B cell (primary cell): ENCODE measurements at regions not wholly inside any gene's neighbourhood (a gene's known extent, or its start where the extent isn't known, plus 50 kb on each side); places are given as distances from the start of the nearest gene placed in this dataset.

Source experiments
- ATAC-seq: fragments of 200-7000 bp; cut with Tn5 transposase; one replicate; pipeline ENCODE4 v1.10.0; 2021; ENCODE audit warnings: low read depth, mild to moderate bottlenecking, moderate number of reproducible peaks, moderate library complexity
- CTCF ChIA-PET: fragments of 350-600 bp; sonication (Branson Sonifier 250); formaldehyde crosslinking; loops from one replicate; lab custom pipeline; 2021; ENCODE audit warnings: antibody characterized with exemption, inconsistent platforms; lab: Charles Lee
- POLR2A ChIA-PET: fragments of 350-600 bp; sonication (Branson Sonifier 250); formaldehyde crosslinking; loops from one replicate; lab custom pipeline; 2021; ENCODE audit warnings: antibody characterized with exemption; lab: Charles Lee
- DNase-seq: peaks from one replicate; pipeline ENCODE4 v3.0.0; 2013
- H2AFZ ChIP-seq: 2 replicates; pipeline ENCODE4 v1.6.1; 2012; ENCODE audit warnings: mild to moderate bottlenecking, low read depth, low read length; ENCODE audit not compliant: insufficient read depth, poor library complexity, severe bottlenecking
- H3K27ac ChIP-seq, 2 donors: 1 replicate in 1 of 2; 2 replicates in 1 of 2; pipeline ENCODE4 v1.5.1; 2012 to 2013; ENCODE audit warnings: low read length in 2 of 2, mild to moderate bottlenecking in 2 of 2, moderate library complexity in 1 of 2
- H3K27me3 ChIP-seq, 4 experiments: fragments of 200-600 bp in 1 of 4; sonication (generic) in 1 of 4; replicated peaks in 1 of 4; 1 replicate in 2 of 4; 2 replicates in 2 of 4; pipeline versions ENCODE4 v1.6.1 to v1.7.0; 2013 to 2016; ENCODE audit warnings: low read length in 3 of 4, mild to moderate bottlenecking in 2 of 4, mixed read lengths in 1 of 4, moderate library complexity in 1 of 4; ENCODE audit not compliant: insufficient read depth in 4 of 4, control insufficient read depth in 3 of 4; ENCODE audit errors: control extremely low read depth in 1 of 4
- H3K36me3 ChIP-seq, 2 experiments: replicated peaks in 1 of 2; 1 replicate in 1 of 2; 2 replicates in 1 of 2; pipeline versions ENCODE4 v1.6.1 to v1.7.1; 2013; ENCODE audit warnings: low read length in 1 of 2; ENCODE audit not compliant: insufficient read depth in 2 of 2, control insufficient read depth in 1 of 2; ENCODE audit errors: control extremely low read depth in 1 of 2, extremely low read depth in 1 of 2
- H3K4me1 ChIP-seq, 2 donors: fragments of 200-600 bp in 1 of 2; sonication (generic) in 1 of 2; 1 replicate in 1 of 2; 2 replicates in 1 of 2; pipeline versions ENCODE4 v1.5.1 to v1.6.1; 2013 to 2017; ENCODE audit warnings: low read length in 2 of 2; ENCODE audit not compliant: control insufficient read depth in 2 of 2, insufficient read depth in 2 of 2
- H3K4me2 ChIP-seq: replicated peaks from 2 replicates; pipeline ENCODE3; 2012; ENCODE audit warnings: mild to moderate bottlenecking, low read depth, low read length; ENCODE audit not compliant: poor library complexity, severe bottlenecking
- H3K4me3 ChIP-seq, 5 experiments: fragments of 200-600 bp in 1 of 5; sonication (generic) in 1 of 5; 1 replicate in 3 of 5; 2 replicates in 2 of 5; pipeline versions ENCODE4 v1.5.1 to v1.7.0; 2011 to 2016; ENCODE audit warnings: low read length in 4 of 5, mild to moderate bottlenecking in 4 of 5, low read depth in 2 of 5, control low read depth in 1 of 5, moderate library complexity in 1 of 5; ENCODE audit not compliant: insufficient read depth in 1 of 5; ENCODE audit errors: control extremely low read depth in 1 of 5, extremely low read depth in 1 of 5
- H3K79me2 ChIP-seq: fragments of 200-600 bp; sonication (generic); one replicate; pipeline ENCODE4 v1.6.0; 2016; ENCODE audit warnings: low read length; ENCODE audit not compliant: control insufficient read depth, insufficient read depth
- H3K9ac ChIP-seq: fragments of 200-600 bp; sonication (generic); 2 replicates; pipeline ENCODE4 v1.6.1; 2017; ENCODE audit warnings: mild to moderate bottlenecking, low read length, moderate library complexity
- H3K9me3 ChIP-seq, 3 donors: one replicate each; pipeline versions ENCODE4 v1.6.1 to v1.7.1; 2013; ENCODE audit warnings: low read length in 2 of 3; ENCODE audit not compliant: control insufficient read depth in 2 of 3, insufficient read depth in 1 of 3; ENCODE audit errors: control extremely low read depth in 1 of 3
- H4K20me1 ChIP-seq: 2 replicates; pipeline ENCODE4 v1.6.0; 2012; ENCODE audit warnings: mild to moderate bottlenecking, low read length; ENCODE audit not compliant: insufficient read depth, control insufficient read depth, poor library complexity, severe bottlenecking
- H3K27ac Mint-ChIP-seq: one replicate; pipeline ENCODE4 v1.8.0; 2021; ENCODE audit warnings: mixed read lengths
- H3K27me3 Mint-ChIP-seq: one replicate; pipeline ENCODE4 v1.8.0; 2021; ENCODE audit warnings: mixed read lengths
- H3K4me1 Mint-ChIP-seq: one replicate; pipeline ENCODE4 v1.8.0; 2021; ENCODE audit warnings: mixed read lengths
- H3K4me3 Mint-ChIP-seq: one replicate; pipeline ENCODE4 v1.8.0; 2021; ENCODE audit warnings: mixed read lengths
- H3K9me3 Mint-ChIP-seq: one replicate; pipeline ENCODE4 v1.8.0; 2022; ENCODE audit warnings: mixed read lengths; ENCODE audit not compliant: insufficient read depth
- CTCF ChIP-seq: fragments of 200-600 bp; IDR thresholded peaks from one replicate; pipeline ENCODE4 v1.8.0; 2022; ENCODE audit warnings: antibody characterized with exemption, mild to moderate bottlenecking
- EZH2 ChIP-seq: IDR thresholded peaks from 2 replicates; pipeline ENCODE4 v1.6.1; 2012; ENCODE audit warnings: borderline replicate concordance, low read depth, mild to moderate bottlenecking, moderate library complexity, low read length; ENCODE audit not compliant: insufficient read depth, poor library complexity, severe bottlenecking
- WGBS: methylation state at CpG from one replicate; pipeline ENCODE4 v1.1.5; 2013; ENCODE audit warnings: missing lambda C conversion rate; ENCODE audit not compliant: insufficient coverage; 5-methylcytosine and 5-hydroxymethylcytosine counted together
- intact Hi-C: fragments of 100-400 bp; cut with micrococcal nuclease; formaldehyde crosslinking; loops from one replicate; pipeline ENCODE4 v1.10.0; 2022

- no peak for DNase-seq
- Mint-ChIP-seq H3K27me3 (peaks cover 16% of the 10 kb centered on the region), H3K4me1 (no peaks in the 10 kb centered on the region), H3K27ac (no peak overlapping the region), H3K9me3 (no peaks in the 10 kb centered on the region), H3K4me3 (no peak overlapping the region)
- no peak for TF ChIP-seq CTCF
- TF ChIP-seq EZH2 = no peak
- Histone ChIP-seq H3K27me3 (no peaks in the 10 kb centered on the region), H3K4me2 (no peak overlapping the region), H3K9me3 (no peaks in the 10 kb centered on the region), H2AFZ (no peak overlapping the region), H4K20me1 (no peaks in the 10 kb centered on the region), H3K36me3 (no peaks in the 10 kb centered on the region), H3K4me1 (no peaks in the 10 kb centered on the region), H3K4me3 (no peak overlapping the region), H3K79me2 (no peaks in the 10 kb centered on the region), H3K27ac (no peak overlapping the region), H3K9ac (no peak overlapping the region)
- ATAC-seq = no peak
- intact Hi-C loops = no loop called here
- 79% methylated on average over 3 of the region's 3 CpGs for WGBS
- ChIA-PET CTCF (no interaction called here), POLR2A (no interaction called here)
These were observed 436.0 kb downstream of the METTL4 start for GRCh38 chr18:2135309-2135708.

- H3K27ac ChIP-seq = no peak overlapping the region
- H3K27me3 ChIP-seq = no peaks in the 10 kb centered on the region
- ChIA-PET POLR2A (no interaction called here), CTCF (interaction anchor here (0.8 kb wide), 1 partner anchor 166 kb away, joined by 3 read pairs; no protein-coding TSS in a partner anchor)
- no peaks in the 10 kb centered on the region for H3K9me3 ChIP-seq
- H2AFZ ChIP-seq = no peak overlapping the region
- no peaks in the 10 kb centered on the region for H4K20me1 ChIP-seq
- no peaks in the 10 kb centered on the region for H3K4me1 Mint-ChIP-seq
- H3K4me2 ChIP-seq = no peak overlapping the region
- TF ChIP-seq EZH2 (no peak), CTCF (no peak)
- intact Hi-C loops = no loop called here
- H3K79me2 ChIP-seq = no peaks in the 10 kb centered on the region
- WGBS = no CpG with 5 or more reads among the region's 3 CpGs
- DNase-seq (no peak), ATAC-seq (no peak)
- no peaks in the 10 kb centered on the region for H3K9me3 Mint-ChIP-seq
- H3K4me1 ChIP-seq = no peaks in the 10 kb centered on the region
- H3K36me3 ChIP-seq = no peaks in the 10 kb centered on the region
- H3K27ac Mint-ChIP-seq = no peak overlapping the region
- peaks cover 13% of the 10 kb centered on the region for H3K27me3 Mint-ChIP-seq
- H3K4me3 ChIP-seq = no peak overlapping the region
- H3K4me3 Mint-ChIP-seq = no peak overlapping the region
- no peak overlapping the region for H3K9ac ChIP-seq
These were observed 432.8 kb downstream of the METTL4 start for GRCh38 chr18:2138552-2138951.
